DOHH2 (cell line): ENCODE measurements at regions not wholly inside any gene's neighbourhood (a gene's known extent, or its start where the extent isn't known, plus 50 kb on each side); places are given as distances from the start of the nearest gene placed in this dataset.

ENCODE experiments used
- EZH2phosphoT487 ChIP-seq: fragments of 200-600 bp; sonication (generic); IDR thresholded peaks from 2 replicates; pipeline ENCODE4 v1.6.1; 2017; ENCODE audit warnings: borderline replicate concordance, mild to moderate bottlenecking, antibody characterized with exemption, low read length, moderate library complexity, mixed read lengths
- TF ChIP-seq, protein P1 (sequence below): fragments of 200-600 bp; sonication (generic); IDR thresholded peaks from one replicate; pipeline ENCODE4 v1.5.1; 2014; ENCODE audit warnings: antibody characterized with exemption, mild to moderate bottlenecking, low read depth, low read length; ENCODE audit not compliant: poor library complexity, severe bottlenecking

DNA sequence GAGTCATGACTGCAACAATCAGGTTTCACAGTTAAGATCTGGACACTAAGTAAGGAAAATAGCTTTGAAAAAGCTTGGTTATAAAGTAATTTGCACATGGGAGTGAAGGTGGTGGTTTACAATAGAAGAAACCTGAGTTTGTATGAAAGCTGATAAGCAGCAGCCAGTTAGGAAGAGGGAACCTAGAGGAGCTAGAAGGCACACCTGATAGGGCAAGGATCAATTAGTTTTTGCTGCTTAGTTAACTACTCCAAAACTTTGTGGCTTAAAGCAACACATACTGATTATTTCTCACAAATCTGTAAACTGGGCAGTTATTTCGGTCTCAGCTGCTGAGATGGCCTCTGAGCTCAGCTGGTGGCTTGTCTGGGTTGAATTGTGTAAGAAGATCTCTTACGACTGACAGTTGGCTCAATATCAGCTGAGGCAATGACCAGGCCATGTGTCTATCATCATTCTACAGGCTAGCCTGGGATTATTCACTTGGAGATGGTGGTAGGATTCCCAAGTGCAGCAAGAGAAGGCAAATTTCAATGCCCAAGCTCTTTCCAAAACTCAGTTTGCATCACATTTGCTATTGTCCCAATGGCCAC, 255.0 kb upstream of the PITX2 start:
- TF ChIP-seq, protein P1, sequence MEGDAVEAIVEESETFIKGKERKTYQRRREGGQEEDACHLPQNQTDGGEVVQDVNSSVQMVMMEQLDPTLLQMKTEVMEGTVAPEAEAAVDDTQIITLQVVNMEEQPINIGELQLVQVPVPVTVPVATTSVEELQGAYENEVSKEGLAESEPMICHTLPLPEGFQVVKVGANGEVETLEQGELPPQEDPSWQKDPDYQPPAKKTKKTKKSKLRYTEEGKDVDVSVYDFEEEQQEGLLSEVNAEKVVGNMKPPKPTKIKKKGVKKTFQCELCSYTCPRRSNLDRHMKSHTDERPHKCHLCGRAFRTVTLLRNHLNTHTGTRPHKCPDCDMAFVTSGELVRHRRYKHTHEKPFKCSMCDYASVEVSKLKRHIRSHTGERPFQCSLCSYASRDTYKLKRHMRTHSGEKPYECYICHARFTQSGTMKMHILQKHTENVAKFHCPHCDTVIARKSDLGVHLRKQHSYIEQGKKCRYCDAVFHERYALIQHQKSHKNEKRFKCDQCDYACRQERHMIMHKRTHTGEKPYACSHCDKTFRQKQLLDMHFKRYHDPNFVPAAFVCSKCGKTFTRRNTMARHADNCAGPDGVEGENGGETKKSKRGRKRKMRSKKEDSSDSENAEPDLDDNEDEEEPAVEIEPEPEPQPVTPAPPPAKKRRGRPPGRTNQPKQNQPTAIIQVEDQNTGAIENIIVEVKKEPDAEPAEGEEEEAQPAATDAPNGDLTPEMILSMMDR = no peak
- TF ChIP-seq EZH2phosphoT487 = no peak
